Liver (tissue), 3 donors: ENCODE measurements at regions not wholly inside any gene's neighbourhood (a gene's known extent, or its start where the extent isn't known, plus 50 kb on each side); places are given as distances from the start of the nearest gene placed in this dataset.

Experiments used
- ATF3 ChIP-seq: IDR thresholded peaks from 2 replicates; pipeline ENCODE4 v1.6.1; 2016; ENCODE audit warnings: antibody characterized with exemption
- CTCF ChIP-seq: fragments of 150-350 bp; IDR thresholded peaks from 2 replicates; pipeline ENCODE4 v1.5.1; 2017; ENCODE audit warnings: improper control_type of control experiment, low read depth, low read length; ENCODE audit not compliant: missing input control
- FOXA1 ChIP-seq: IDR thresholded peaks from 2 replicates; pipeline ENCODE4 v1.6.1; 2016; ENCODE audit warnings: antibody characterized with exemption
- RXRA ChIP-seq, 2 donors: IDR thresholded peaks; 2 replicates each; pipeline ENCODE4 v1.6.1; 2017 to 2018; ENCODE audit warnings: antibody characterized with exemption in 2 of 2, mild to moderate bottlenecking in 1 of 2
- donor health status: healthy.
- donor health status: healthy.

GRCh38 chr13:108120856-108121255, 94.5 kb downstream of the LIG4 start:
- TF ChIP-seq CTCF (no peak), FOXA1 (no peak), RXRA (IDR thresholded peaks at IDR 0.05) (no peak), ATF3 (no peak)
